HG02798 (cell line): ENCODE measurements at regions not wholly inside any gene's neighbourhood (a gene's known extent, or its start where the extent isn't known, plus 50 kb on each side); places are given as distances from the start of the nearest gene placed in this dataset.

Experiments
- ATAC-seq: cut with Tn5 transposase; IDR thresholded peaks from one replicate; pipeline ENCODE4 v1.9.1; 2021; ENCODE audit warnings: mild to moderate bottlenecking; ENCODE audit not compliant: unreplicated experiment, poor library complexity

DNA sequence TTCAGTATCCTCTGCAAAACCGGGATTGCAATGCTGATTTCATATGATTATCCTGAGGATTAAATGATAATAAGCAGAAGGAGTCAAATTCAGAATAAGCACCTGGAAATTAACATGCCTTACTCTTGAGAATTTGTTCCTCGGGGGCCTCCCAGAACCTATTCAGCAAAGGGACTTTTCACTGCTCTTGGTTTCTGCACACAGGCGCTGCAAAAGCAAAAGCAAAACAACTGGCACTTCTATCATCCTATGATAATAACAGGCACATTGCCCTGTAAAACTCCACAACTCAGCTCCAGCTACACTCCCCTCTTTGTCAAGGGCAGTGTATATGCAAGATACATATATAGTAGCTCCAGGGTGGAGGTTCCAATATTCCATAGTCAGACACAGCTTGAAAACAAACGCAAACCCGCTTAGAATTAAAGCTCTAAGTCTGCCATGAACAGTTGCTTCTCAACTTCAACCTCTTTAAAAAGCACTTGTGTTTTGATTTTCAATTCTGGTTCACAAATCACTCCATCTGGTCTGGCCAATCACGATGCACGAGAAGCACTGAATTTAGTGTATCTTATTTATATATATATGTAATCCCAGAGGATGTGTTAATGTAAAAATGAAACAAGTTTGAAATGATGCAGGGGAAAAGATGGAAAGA is 119.9 kb upstream of the PTER start:
- ATAC-seq = peak; percentile 60

GRCh38 chr10:16341637-16342036 is 95.2 kb upstream of the PTER start:
- ATAC-seq = no peak

- no peak for ATAC-seq
Measured at GRCh38 chr10:16348891-16349290, 87.9 kb upstream of the PTER start.

- ATAC-seq = no peak
Measured at GRCh38 chr10:16352146-16352545, 84.7 kb upstream of the PTER start.

DNA sequence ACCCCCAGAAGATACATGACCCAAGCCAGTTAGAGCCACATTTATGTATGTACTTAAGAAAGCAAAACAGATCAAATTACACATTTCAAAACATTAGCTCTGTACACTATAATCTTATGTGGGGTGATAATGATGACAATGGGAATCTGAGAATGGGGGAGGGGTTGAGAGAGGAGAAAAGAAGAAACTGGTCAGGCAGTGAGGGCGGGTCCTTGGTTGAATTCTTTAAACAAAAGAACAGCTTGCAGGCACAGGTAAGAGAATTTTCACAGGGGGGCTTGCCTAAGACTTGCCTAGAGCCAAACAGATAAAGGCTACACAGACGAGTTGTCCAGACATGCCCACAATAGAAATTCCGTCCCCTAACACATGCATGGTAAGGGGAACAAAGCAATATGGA is 76.8 kb upstream of the PTER start:
- ATAC-seq = no peak

- no peak for ATAC-seq
Measured at GRCh38 chr10:16360425-16360824, 76.4 kb upstream of the PTER start.

DNA sequence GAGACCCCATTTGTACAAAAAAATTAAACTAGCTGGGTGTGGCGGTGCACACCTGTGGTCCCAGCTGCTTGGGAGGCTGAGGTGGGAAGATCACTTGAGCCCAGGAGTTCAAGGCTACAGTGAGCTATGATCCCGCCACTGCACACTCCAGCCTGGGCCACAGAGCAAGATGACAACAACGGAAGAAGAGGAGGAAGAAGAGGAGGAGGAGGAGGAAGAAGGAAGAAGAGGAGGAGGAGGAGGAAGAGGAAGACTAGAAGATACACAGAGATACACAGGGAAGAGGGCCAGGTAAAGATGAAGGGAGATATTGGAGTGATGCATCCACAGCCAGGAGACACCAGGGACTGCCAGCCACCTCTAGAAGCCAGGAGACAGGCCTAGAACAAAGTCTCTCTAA is 75.7 kb upstream of the PTER start:
- ATAC-seq = no peak

DNA sequence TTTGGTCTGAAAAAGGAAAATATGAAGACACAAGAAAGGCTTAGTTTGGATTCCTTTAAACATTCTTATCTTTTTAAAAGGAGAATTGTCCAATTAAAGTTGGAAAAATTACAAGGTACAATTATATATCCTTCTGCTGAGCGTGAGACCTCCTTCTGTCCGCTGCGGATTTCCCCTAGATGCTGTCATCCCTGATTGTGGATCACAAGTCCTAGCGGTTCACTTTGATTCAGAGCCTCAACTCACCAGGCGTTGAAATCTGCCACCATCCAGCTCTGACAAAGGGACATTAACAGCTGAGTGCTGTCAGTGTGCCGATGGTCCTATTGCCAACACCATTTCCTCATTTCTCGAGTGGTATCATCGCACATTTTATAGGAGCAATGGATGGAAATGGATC is 73.1 kb upstream of the PTER start:
- no peak for ATAC-seq

GRCh38 chr10:16367621-16368292 is 69.1 kb upstream of the PTER start:
- ATAC-seq = no peak

- ATAC-seq = peak; percentile 90
Measured at GRCh38 chr10:16381083-16381482, 55.7 kb upstream of the PTER start.

DNA sequence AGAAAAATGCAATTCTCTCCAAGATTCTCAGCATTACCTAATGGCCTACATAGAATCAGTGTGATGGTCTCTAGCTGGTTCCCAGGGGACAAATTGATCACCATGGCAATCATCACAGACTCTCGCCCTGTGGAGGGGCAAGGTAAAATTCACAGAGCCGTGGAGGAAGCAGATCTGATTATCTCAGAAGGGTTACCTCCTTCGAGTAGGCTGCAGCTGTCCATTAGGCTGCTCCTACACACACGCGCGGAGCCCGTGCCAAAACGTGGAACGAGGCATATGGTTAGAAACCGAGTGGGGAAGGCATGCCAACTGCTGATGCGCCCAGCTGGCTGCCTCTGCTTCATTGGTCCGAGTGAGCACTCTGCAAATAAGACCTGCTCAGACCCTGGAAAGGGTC is 52.8 kb upstream of the PTER start:
- ATAC-seq = no peak

DNA sequence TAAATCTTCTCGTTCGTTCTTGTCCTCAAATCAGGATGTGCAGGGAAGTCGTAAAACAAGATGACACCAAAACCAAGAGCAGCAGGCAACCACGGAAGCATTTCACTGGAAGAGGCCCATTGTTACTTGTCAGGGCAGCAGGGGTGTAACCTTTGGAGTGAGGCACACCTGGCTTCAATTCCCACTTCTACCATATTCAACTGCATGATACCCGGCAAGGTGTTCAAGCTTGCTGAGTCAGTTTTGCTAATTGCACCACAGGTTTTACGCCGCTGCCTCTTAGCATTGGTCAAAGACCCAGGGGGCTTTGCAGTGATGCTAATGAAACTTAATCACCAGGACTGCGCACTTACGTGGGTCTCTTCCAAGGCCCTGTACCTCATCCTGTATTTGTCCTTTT is 50.0 kb upstream of the PTER start:
- no peak for ATAC-seq
